ENCODE measurements at regions not wholly inside any gene's neighbourhood (a gene's known extent, or its start where the extent isn't known, plus 50 kb on each side); places are given as distances from the start of the nearest gene placed in this dataset.

GRCh38 chr6:21733311-21733710 lies 139.8 kb downstream of the SOX4 start:
- DNase-seq (no peak), ATAC-seq (ENCODE audit: low read depth) (no peak)
- Mint-ChIP-seq H3K27me3 (no peaks in the 10 kb centered on the region), H3K27ac (no peak overlapping the region), H3K4me1 (no peaks in the 10 kb centered on the region), H3K36me3 (ENCODE audit: low read depth) (no peaks in the 10 kb centered on the region), H3K4me3 (no peak overlapping the region), H3K9me3 (no peaks in the 10 kb centered on the region)
- TF ChIP-seq, protein P1, sequence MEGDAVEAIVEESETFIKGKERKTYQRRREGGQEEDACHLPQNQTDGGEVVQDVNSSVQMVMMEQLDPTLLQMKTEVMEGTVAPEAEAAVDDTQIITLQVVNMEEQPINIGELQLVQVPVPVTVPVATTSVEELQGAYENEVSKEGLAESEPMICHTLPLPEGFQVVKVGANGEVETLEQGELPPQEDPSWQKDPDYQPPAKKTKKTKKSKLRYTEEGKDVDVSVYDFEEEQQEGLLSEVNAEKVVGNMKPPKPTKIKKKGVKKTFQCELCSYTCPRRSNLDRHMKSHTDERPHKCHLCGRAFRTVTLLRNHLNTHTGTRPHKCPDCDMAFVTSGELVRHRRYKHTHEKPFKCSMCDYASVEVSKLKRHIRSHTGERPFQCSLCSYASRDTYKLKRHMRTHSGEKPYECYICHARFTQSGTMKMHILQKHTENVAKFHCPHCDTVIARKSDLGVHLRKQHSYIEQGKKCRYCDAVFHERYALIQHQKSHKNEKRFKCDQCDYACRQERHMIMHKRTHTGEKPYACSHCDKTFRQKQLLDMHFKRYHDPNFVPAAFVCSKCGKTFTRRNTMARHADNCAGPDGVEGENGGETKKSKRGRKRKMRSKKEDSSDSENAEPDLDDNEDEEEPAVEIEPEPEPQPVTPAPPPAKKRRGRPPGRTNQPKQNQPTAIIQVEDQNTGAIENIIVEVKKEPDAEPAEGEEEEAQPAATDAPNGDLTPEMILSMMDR (IDR thresholded peaks at IDR 0.05): no peak
- CTCF ChIA-PET: no interaction called here
- POLR2A ChIA-PET: no interaction called here
- intact Hi-C loops (cut with micrococcal nuclease): no loop called here

DNA sequence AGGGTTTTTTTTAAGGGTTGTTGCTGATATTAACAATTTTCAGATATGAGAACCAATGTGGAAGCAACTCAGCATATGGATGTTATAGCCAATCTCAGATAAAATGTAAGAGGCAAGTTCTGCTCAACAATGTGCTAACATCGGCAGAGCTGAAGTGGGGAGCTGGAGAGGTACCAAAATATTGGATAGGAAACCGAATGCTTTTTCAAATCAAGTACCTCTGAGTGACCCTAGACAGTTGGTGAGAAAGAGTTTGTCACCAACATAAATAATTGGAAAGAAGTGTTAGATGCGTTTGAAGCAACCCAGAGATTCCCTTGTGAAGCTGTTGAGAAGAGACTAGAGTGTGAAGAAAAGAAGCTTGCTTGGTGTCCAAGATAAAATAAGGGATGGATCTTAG lies 140.7 kb downstream of the SOX4 start:
- intact Hi-C loops (cut with micrococcal nuclease): no loop called here
- TF ChIP-seq, protein P1 (IDR thresholded peaks at IDR 0.05): no peak
- ChIA-PET CTCF (no interaction called here), POLR2A (no interaction called here)
- H3K36me3 Mint-ChIP-seq (ENCODE audit: low read depth): no peaks in the 10 kb centered on the region
- no peak for ATAC-seq (ENCODE audit: low read depth)
- no peaks in the 10 kb centered on the region for H3K27me3 Mint-ChIP-seq
- no peak overlapping the region for H3K27ac Mint-ChIP-seq
- H3K4me3 Mint-ChIP-seq: no peak overlapping the region
- H3K4me1 Mint-ChIP-seq: no peaks in the 10 kb centered on the region
- H3K9me3 Mint-ChIP-seq: no peaks in the 10 kb centered on the region
- no peak for DNase-seq

GRCh38 chr6:21738180-21739094 lies 144.9 kb downstream of the SOX4 start:
- POLR2A ChIA-PET: no interaction called here
- Mint-ChIP-seq H3K27me3 (no peaks in the 10 kb centered on the region), H3K9me3 (no peaks in the 10 kb centered on the region), H3K36me3 (ENCODE audit: low read depth) (no peaks in the 10 kb centered on the region), H3K4me3 (no peak overlapping the region), H3K27ac (no peak overlapping the region), H3K4me1 (no peaks in the 10 kb centered on the region)
- no peak for DNase-seq
- intact Hi-C loops (cut with micrococcal nuclease): no loop called here
- TF ChIP-seq, protein P1 (IDR thresholded peaks at IDR 0.05): no peak
- ATAC-seq (ENCODE audit: low read depth): no peak
- CTCF ChIA-PET: no interaction called here

DNA sequence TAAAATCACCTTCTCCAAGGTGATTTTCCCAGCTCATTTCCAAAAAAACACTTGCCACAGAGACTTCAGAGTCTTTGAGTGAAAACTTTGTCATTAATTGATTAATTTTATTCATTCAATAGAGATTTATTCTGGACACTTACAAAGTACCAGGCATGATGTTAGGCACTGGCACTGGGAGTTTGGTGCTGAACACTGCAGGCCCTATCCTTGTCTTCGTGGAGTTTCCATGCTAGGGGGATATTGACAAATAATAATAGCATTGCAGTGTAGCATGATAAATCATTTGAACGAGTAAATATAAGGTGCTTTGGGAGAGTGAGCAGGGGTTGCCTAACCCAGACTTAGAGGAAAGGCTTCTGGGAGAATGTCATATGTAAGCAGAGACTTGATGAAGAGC lies 145.7 kb downstream of the SOX4 start:
- H3K4me3 Mint-ChIP-seq: no peak overlapping the region
- ChIA-PET CTCF (no interaction called here), POLR2A (no interaction called here)
- H3K9me3 Mint-ChIP-seq: no peaks in the 10 kb centered on the region
- intact Hi-C loops (cut with micrococcal nuclease): no loop called here
- no peaks in the 10 kb centered on the region for H3K36me3 Mint-ChIP-seq (ENCODE audit: low read depth)
- ATAC-seq (ENCODE audit: low read depth): no peak
- no peak overlapping the region for H3K27ac Mint-ChIP-seq
- H3K27me3 Mint-ChIP-seq: no peaks in the 10 kb centered on the region
- TF ChIP-seq, protein P1 (IDR thresholded peaks at IDR 0.05): no peak
- no peak for DNase-seq
- no peaks in the 10 kb centered on the region for H3K4me1 Mint-ChIP-seq

- no peaks in the 10 kb centered on the region for H3K36me3 Mint-ChIP-seq (ENCODE audit: low read depth)
- DNase-seq (no peak), ATAC-seq (ENCODE audit: low read depth) (no peak)
- ChIA-PET POLR2A (no interaction called here), CTCF (no interaction called here)
- no peak overlapping the region for H3K27ac Mint-ChIP-seq
- intact Hi-C loops (cut with micrococcal nuclease): no loop called here
- H3K9me3 Mint-ChIP-seq: no peaks in the 10 kb centered on the region
- H3K4me1 Mint-ChIP-seq: no peaks in the 10 kb centered on the region
- TF ChIP-seq, protein P1 (IDR thresholded peaks at IDR 0.05): no peak
- H3K27me3 Mint-ChIP-seq: no peaks in the 10 kb centered on the region
- no peak overlapping the region for H3K4me3 Mint-ChIP-seq
Measured at GRCh38 chr6:21739838-21740237, 146.3 kb downstream of the SOX4 start.

Measured in activated B cell treated with CpG ODN at 0.5 μM for 24 hours (primary cell).